ENCODE measurements at regions not wholly inside any gene's neighbourhood (a gene's known extent, or its start where the extent isn't known, plus 50 kb on each side); places are given as distances from the start of the nearest gene placed in this dataset.
"Not testable (repeated sequence)": the region's sequence is repeated elsewhere in the genome, so short reads cannot be mapped to it uniquely, and the experiment has no call there.

- not testable (repeated sequence) for DNase-seq
Observed at GRCh38 chr7:49100908-49101740, 176.8 kb downstream of the CDC14C start.

GRCh38 chr7:49102411-49102810 is 178.1 kb downstream of the CDC14C start:
- DNase-seq, result no peak

GRCh38 chr7:49111706-49112105 is 187.4 kb downstream of the CDC14C start:
- no peak for DNase-seq

GRCh38 chr7:49112222-49112621 is 187.9 kb downstream of the CDC14C start:
- no peak for DNase-seq

GRCh38 chr7:49112647-49113046 is 188.3 kb downstream of the CDC14C start:
- DNase-seq, result no peak

- DNase-seq, result no peak
Observed at GRCh38 chr7:49119706-49120105, 195.4 kb downstream of the CDC14C start.

- DNase-seq, result no peak
Observed at GRCh38 chr7:49125246-49125645, 200.9 kb downstream of the CDC14C start.

- DNase-seq, result no peak
Observed at GRCh38 chr7:49127359-49127913, 203.1 kb downstream of the CDC14C start.

GRCh38 chr7:49137978-49138377 is 213.6 kb downstream of the CDC14C start:
- DNase-seq, result no peak

- DNase-seq, result no peak
Observed at GRCh38 chr7:49150486-49150885, 226.1 kb downstream of the CDC14C start.

- DNase-seq, result no peak
Observed at GRCh38 chr7:49151146-49151545, 226.8 kb downstream of the CDC14C start.

GRCh38 chr7:49158321-49158720 is 234.0 kb downstream of the CDC14C start:
- DNase-seq, result no peak

- DNase-seq, result no peak
Observed at GRCh38 chr7:49159536-49159935, 235.2 kb downstream of the CDC14C start.

- peak; percentile 51 for DNase-seq
Observed at GRCh38 chr7:49166441-49166840, 242.1 kb downstream of the CDC14C start.

- DNase-seq, result peak; percentile 12
Observed at GRCh38 chr7:49172639-49173038, 248.3 kb downstream of the CDC14C start.

- peak; percentile 93 for DNase-seq
Observed at GRCh38 chr7:49174396-49174795, 250.0 kb downstream of the CDC14C start.

GRCh38 chr7:49187543-49188268 is 263.4 kb downstream of the CDC14C start:
- peak; percentile 33 for DNase-seq

GRCh38 chr7:49228426-49229098 is 304.2 kb downstream of the CDC14C start:
- no peak for DNase-seq

- no peak for DNase-seq
Observed at GRCh38 chr7:49229246-49229645, 304.9 kb downstream of the CDC14C start.

- DNase-seq, result peak; percentile 54
Observed at GRCh38 chr7:49243521-49243920, 319.2 kb downstream of the CDC14C start.

GRCh38 chr7:49244543-49244942 is 320.2 kb downstream of the CDC14C start:
- DNase-seq, result no peak

GRCh38 chr7:49245062-49245461 is 320.7 kb downstream of the CDC14C start:
- DNase-seq, result no peak

GRCh38 chr7:49247759-49248158 is 323.4 kb downstream of the CDC14C start:
- no peak for DNase-seq

Data from DMS53 (cell line).